LNCaP clone FGC (cell line): ENCODE measurements at regions not wholly inside any gene's neighbourhood (a gene's known extent, or its start where the extent isn't known, plus 50 kb on each side); places are given as distances from the start of the nearest gene placed in this dataset.
"Not testable (repeated sequence)": the region's sequence is repeated elsewhere in the genome, so short reads cannot be mapped to it uniquely, and the experiment has no call there.

Experiments used
- DNase-seq: peaks from one replicate; pipeline ENCODE4 v3.0.0-alpha.2; 2011; ENCODE audit warnings: low read depth
- H3K4me3 ChIP-seq: 2 replicates; pipeline ENCODE4 v1.5.1; 2011; ENCODE audit warnings: mild to moderate bottlenecking, low read depth, low read length, control low read depth
- CTCF ChIP-seq: IDR thresholded peaks from 2 replicates; pipeline ENCODE4 v1.5.1; 2012; ENCODE audit warnings: mild to moderate bottlenecking; ENCODE audit not compliant: control insufficient read depth, insufficient read depth; ENCODE audit errors: extremely low read depth

GRCh38 chr11:34823639-34824038 lies 92.5 kb downstream of the APIP start:
- DNase-seq, result no peak
- no peak for TF ChIP-seq CTCF
- H3K4me3 ChIP-seq, result no peak overlapping the region

DNA sequence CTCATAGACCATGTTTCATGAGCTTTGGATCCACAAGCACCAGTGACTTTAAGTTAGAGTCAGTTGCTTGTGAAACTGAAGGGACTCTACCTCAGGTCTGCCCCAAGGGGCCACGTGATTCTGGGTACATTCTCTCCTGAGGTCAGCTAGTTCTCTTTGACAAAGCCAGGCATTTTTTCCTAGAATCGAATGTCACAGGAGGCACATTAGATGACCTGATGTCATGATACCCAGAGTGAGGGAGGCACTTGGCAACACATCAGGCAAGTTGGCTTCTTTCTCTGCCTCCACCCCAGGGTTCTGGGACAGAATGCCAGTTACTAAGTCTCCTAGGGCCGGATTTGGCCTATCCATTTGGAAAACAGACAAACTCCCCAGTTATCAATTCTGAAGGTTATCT lies 93.0 kb downstream of the APIP start:
- no peak overlapping the region for H3K4me3 ChIP-seq
- TF ChIP-seq CTCF, result no peak
- no peak for DNase-seq

- no peak for TF ChIP-seq CTCF
- no peak overlapping the region for H3K4me3 ChIP-seq
- DNase-seq, result no peak
These were observed 96.3 kb downstream of the APIP start for GRCh38 chr11:34819740-34820482.

DNA sequence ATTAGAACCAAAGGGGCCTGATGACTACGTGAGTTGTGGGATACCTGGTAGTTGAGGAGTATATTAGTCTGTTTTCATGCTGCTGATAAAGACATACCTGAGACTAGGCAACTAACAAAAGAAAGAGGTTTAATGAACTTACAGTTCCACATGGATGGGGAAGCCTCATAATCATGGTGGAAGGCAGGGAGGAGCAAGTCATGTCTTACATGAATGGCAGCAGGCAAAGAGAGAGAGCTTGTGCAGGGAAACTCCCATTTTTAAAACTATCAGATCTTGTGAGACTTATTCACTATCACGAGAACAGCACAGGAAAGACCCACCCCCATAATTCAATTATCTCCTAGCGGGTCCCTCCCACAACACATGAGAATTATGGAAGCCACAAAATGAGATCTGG lies 98.4 kb downstream of the APIP start:
- H3K4me3 ChIP-seq, DNase-seq: not testable (repeated sequence)

DNA sequence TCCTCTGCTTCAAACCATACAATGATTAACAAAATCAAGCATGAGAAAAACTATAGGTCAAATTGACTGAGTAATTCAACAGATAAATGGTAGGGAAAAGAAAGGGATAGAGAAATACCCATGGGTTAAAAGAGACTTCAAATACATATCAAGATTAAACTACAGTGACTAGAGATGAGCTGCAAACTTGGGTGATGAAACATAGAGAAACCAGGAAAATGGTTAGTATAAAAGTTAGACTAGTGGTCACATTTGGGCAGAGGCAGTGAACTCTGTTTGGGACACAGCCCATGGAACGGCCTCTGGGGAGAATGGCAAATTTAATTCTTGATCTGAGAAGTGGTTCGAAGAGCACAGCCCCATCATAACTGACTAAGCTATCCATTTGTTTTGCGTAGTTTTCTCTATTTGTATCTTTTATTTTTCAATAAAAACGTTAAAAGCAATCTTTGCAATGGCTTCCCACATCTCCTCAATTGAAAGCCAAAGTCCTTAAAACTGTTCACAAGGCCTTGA lies 99.4 kb downstream of the APIP start:
- no peak for DNase-seq
- TF ChIP-seq CTCF, result no peak
- no peak overlapping the region for H3K4me3 ChIP-seq

DNA sequence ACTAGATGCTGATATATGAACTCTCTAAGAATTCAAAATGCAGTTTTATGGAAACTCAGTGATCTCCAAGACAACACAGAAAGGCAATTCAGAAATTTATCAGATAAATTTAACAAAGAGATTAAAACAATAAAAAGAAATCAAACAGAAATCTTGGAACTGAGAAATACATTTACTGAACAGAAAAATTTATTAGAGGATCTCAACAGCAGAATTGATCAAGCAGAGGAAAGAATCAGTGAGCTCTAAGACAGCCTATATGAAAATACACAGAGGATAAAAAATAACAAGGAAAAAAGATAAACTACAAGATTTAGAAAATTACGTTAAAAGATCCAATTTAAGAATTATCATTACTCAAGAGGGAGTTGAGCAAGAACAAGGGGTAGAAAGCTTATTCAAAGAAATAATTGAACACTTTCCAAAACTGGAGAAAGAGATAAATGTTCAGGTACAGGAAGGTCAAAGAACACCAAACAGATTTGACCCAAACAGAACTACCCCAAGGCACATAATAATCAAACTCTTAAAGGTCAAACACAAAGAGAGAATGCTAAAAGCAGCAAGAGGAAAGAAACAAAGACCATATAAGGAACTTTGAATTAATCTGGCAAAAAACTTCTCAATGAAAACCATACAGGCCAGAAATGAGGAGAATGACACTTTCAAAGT lies 103.1 kb downstream of the APIP start:
- no peak for TF ChIP-seq CTCF
- DNase-seq, result no peak
- H3K4me3 ChIP-seq, result no peak overlapping the region

GRCh38 chr11:34811858-34812257 lies 104.3 kb downstream of the APIP start:
- TF ChIP-seq CTCF, result no peak
- no peak overlapping the region for H3K4me3 ChIP-seq
- DNase-seq, result no peak
